HCT116 (cell line): ENCODE measurements at regions not wholly inside any gene's neighbourhood (a gene's known extent, or its start where the extent isn't known, plus 50 kb on each side); places are given as distances from the start of the nearest gene placed in this dataset.

Source experiments
- ATAC-seq: fragments of 200-7000 bp; cut with Tn5 transposase; 2 replicates; pipeline ENCODE4 v1.9.1; 2020; ENCODE audit warnings: mild to moderate bottlenecking, moderate library complexity
- BruUV-seq: library from RNA; stranded (reverse); fragments of 400-500 nt; replicated peaks from 2 replicates; lab custom pipeline; 2021; lab: Mats Ljungman, UMichigan
- CTCF ChIA-PET: fragments of 300-600 bp; sonication (Branson Sonifier 250); formaldehyde crosslinking; loops from one replicate; lab custom pipeline; 2021; ENCODE audit warnings: antibody characterized with exemption; lab: Charles Lee
- POLR2A ChIA-PET: fragments of 300-600, 350-600 bp; sonication (Branson Sonifier 250); formaldehyde crosslinking; loops from one replicate; lab custom pipeline; 2021; ENCODE audit warnings: antibody characterized with exemption; lab: Charles Lee
- RAD21 ChIA-PET, 2 experiments: fragments of 300-600 bp; sonication (Branson Sonifier 250); formaldehyde crosslinking; loops; one replicate each; lab custom pipeline; 2023; ENCODE audit warnings: low total read pairs in 2 of 2; ENCODE audit not compliant: uncharacterized antibody in 2 of 2, unreplicated experiment in 2 of 2, low non-redundant PET in 1 of 2; lab: Charles Lee
- DNase-seq: peaks from one replicate; pipeline ENCODE4 v3.0.0-alpha.2; 2010; ENCODE audit warnings: low read depth, low spot score
- H2AFZ ChIP-seq: fragments of 200-600 bp; shearing (Covaris generic), sonication (generic); 2 replicates; pipeline ENCODE4 v1.6.1; 2017; ENCODE audit warnings: low read depth, mixed run types, mixed read lengths, antibody characterized with exemption, low read length; ENCODE audit not compliant: poor library complexity, severe bottlenecking
- H3K27ac ChIP-seq: 2 replicates; pipeline ENCODE4 v1.5.1; 2012; ENCODE audit warnings: low read depth, low read length
- H3K27me3 ChIP-seq: fragments of 200-600 bp; sonication (generic); 2 replicates; pipeline ENCODE4 v1.6.1; 2016; ENCODE audit warnings: mixed run types, low read length, mixed read lengths; ENCODE audit not compliant: insufficient read depth
- H3K36me3 ChIP-seq, 2 experiments: fragments of 200-500 bp in 1 of 2; fragments of 200-600 bp in 1 of 2; sonication (Bioruptor generic) in 1 of 2; sonication (generic) in 1 of 2; 2 replicates each; pipeline versions ENCODE4 v1.5.1 to v1.6.1; 2014 to 2016; ENCODE audit warnings: low read length in 2 of 2, inconsistent platforms in 1 of 2, mixed read lengths in 1 of 2, mixed run types in 1 of 2; ENCODE audit not compliant: insufficient read depth in 2 of 2, control insufficient read depth in 1 of 2
- H3K4me1 ChIP-seq, 2 experiments: fragments of 200-600 bp in 1 of 2; sonication (generic) in 1 of 2; 2 replicates each; pipeline versions ENCODE4 v1.5.1 to v1.6.1; 2012 to 2017; ENCODE audit warnings: low read length in 2 of 2, inconsistent platforms in 1 of 2, mild to moderate bottlenecking in 1 of 2, mixed read lengths in 1 of 2, mixed run types in 1 of 2, moderate library complexity in 1 of 2; ENCODE audit not compliant: insufficient read depth in 2 of 2, control insufficient read depth in 1 of 2
- H3K4me2 ChIP-seq: fragments of 200-600 bp; sonication (generic); 2 replicates; pipeline ENCODE4 v1.6.1; 2017; ENCODE audit warnings: mixed run types, low read length, mixed read lengths
- H3K4me3 ChIP-seq, 2 experiments: fragments of 200-600 bp in 1 of 2; sonication (generic) in 1 of 2; replicated peaks in 1 of 2; 2 replicates each; pipeline ENCODE4 v1.5.1; 2011 to 2016; ENCODE audit warnings: low read length in 2 of 2, control low read depth in 1 of 2, low read depth in 1 of 2, mild to moderate bottlenecking in 1 of 2, mixed read lengths in 1 of 2, mixed run types in 1 of 2
- H3K79me2 ChIP-seq: fragments of 200-600 bp; sonication (generic); 2 replicates; pipeline ENCODE4 v1.6.1; 2017; ENCODE audit warnings: mild to moderate bottlenecking, mixed run types, low read length, moderate library complexity, mixed read lengths; ENCODE audit not compliant: insufficient read depth
- H3K9ac ChIP-seq: fragments of 200-600 bp; sonication (generic); 2 replicates; pipeline ENCODE4 v1.6.1; 2016; ENCODE audit warnings: low read length, mixed read lengths
- H3K9me2 ChIP-seq: fragments of 200-600 bp; sonication (generic), shearing (Covaris generic); 2 replicates; pipeline ENCODE4 v1.6.1; 2017; ENCODE audit warnings: mixed run types, mild to moderate bottlenecking, moderate library complexity; ENCODE audit not compliant: insufficient read depth
- H3K9me3 ChIP-seq, 2 experiments: fragments of 200-500 bp in 1 of 2; fragments of 200-600 bp in 1 of 2; sonication (Bioruptor generic) in 1 of 2; sonication (generic) in 1 of 2; 2 replicates each; pipeline ENCODE4 v1.6.1; 2014 to 2017; ENCODE audit warnings: low read length in 2 of 2, mixed read lengths in 2 of 2, inconsistent platforms in 1 of 2, low read depth in 1 of 2, mild to moderate bottlenecking in 1 of 2, mixed run types in 1 of 2, moderate library complexity in 1 of 2; ENCODE audit not compliant: control insufficient read depth in 1 of 2, insufficient read depth in 1 of 2
- H4K20me1 ChIP-seq: fragments of 200-600 bp; sonication (generic), shearing (Covaris generic); 2 replicates; pipeline ENCODE4 v1.6.1; 2017; ENCODE audit warnings: mixed run types, mild to moderate bottlenecking, moderate library complexity; ENCODE audit not compliant: insufficient read depth
- ATF3 ChIP-seq: IDR thresholded peaks from 2 replicates; pipeline ENCODE4 v1.6.1; 2012
- CTCF ChIP-seq, 3 experiments: fragments of 200-600 bp in 1 of 3; sonication (generic) in 1 of 3; IDR thresholded peaks in 2 of 3; conservative IDR thresholded peaks in 1 of 3; 2 replicates each; pipeline ENCODE4 v1.5.1; 2012 to 2017; ENCODE audit warnings: low read depth in 2 of 3, low read length in 2 of 3, antibody characterized with exemption in 1 of 3, borderline replicate concordance in 1 of 3, control low read depth in 1 of 3, mild to moderate bottlenecking in 1 of 3, mixed read lengths in 1 of 3, mixed run types in 1 of 3, moderate library complexity in 1 of 3; ENCODE audit not compliant: insufficient read depth in 1 of 3
- EZH2 ChIP-seq: fragments of 200-600 bp; sonication (generic); IDR thresholded peaks from 2 replicates; pipeline ENCODE4 v1.6.1; 2017; ENCODE audit warnings: antibody characterized with exemption, mixed run types
- FOSL1 ChIP-seq: IDR thresholded peaks from 2 replicates; pipeline ENCODE4 v1.6.1; 2012; ENCODE audit warnings: low read depth
- POLR2AphosphoS5 ChIP-seq: IDR thresholded peaks from 2 replicates; pipeline ENCODE4 v1.6.1; 2011; ENCODE audit warnings: mild to moderate bottlenecking, low read depth, low read length, moderate library complexity
- RAD21 ChIP-seq: IDR thresholded peaks from 2 replicates; pipeline ENCODE4 v1.6.1; 2012; ENCODE audit warnings: low read depth, mild to moderate bottlenecking
- SRF ChIP-seq: IDR thresholded peaks from 2 replicates; pipeline ENCODE4 v1.6.1; 2012; ENCODE audit warnings: low read depth
- ZNF274 ChIP-seq: fragments of 200-500 bp; sonication (Bioruptor generic); IDR thresholded peaks from 2 replicates; pipeline ENCODE4 v1.6.1; 2014; ENCODE audit warnings: mild to moderate bottlenecking, low read depth, low read length, inconsistent platforms
- intact Hi-C: fragments of 100-400 bp; cut with micrococcal nuclease; formaldehyde crosslinking; loops from 2 replicates; pipeline ENCODE4 v1.10.0; 2022
- TF ChIP-seq, protein P1 (sequence below): IDR thresholded peaks from 2 replicates; pipeline ENCODE4 v1.6.1; 2012; ENCODE audit warnings: low read depth

GRCh38 chr2:155022531-155022930, 324.0 kb downstream of the KCNJ3 start:
- ChIA-PET POLR2A (no interaction called here), CTCF (no interaction called here), RAD21 (no interaction called here)
- intact Hi-C loops, result no loop called here
- no peaks in the 10 kb centered on the region for H3K9me3 ChIP-seq
- H3K4me2 ChIP-seq, result no peak overlapping the region
- no TSS peak for BruUV-seq
- H3K4me3 ChIP-seq, result no peak overlapping the region
- TF ChIP-seq EZH2 (no peak), SRF (no peak)
- H3K27me3 ChIP-seq, result no peaks in the 10 kb centered on the region
- H3K4me1 ChIP-seq, result no peaks in the 10 kb centered on the region
- H2AFZ ChIP-seq, result no peak overlapping the region
- H3K9ac ChIP-seq, result no peak overlapping the region
- H3K9me2 ChIP-seq, result no peaks in the 10 kb centered on the region
- ATAC-seq (no peak), DNase-seq (no peak)
- no peak overlapping the region for H3K27ac ChIP-seq
- no peaks in the 10 kb centered on the region for H4K20me1 ChIP-seq
- H3K79me2 ChIP-seq, result no peaks in the 10 kb centered on the region
- no peaks in the 10 kb centered on the region for H3K36me3 ChIP-seq

- H3K9me3 ChIP-seq, result no peaks in the 10 kb centered on the region
- H3K4me3 ChIP-seq, result no peak overlapping the region
- no peak overlapping the region for H3K27ac ChIP-seq
- no peak for DNase-seq
- H3K9me2 ChIP-seq, result no peaks in the 10 kb centered on the region
- POLR2A ChIA-PET, result no interaction called here
- intact Hi-C loops, result no loop called here
- no peaks in the 10 kb centered on the region for H3K79me2 ChIP-seq
- H2AFZ ChIP-seq, result no peak overlapping the region
- no peaks in the 10 kb centered on the region for H3K36me3 ChIP-seq
- no peaks in the 10 kb centered on the region for H4K20me1 ChIP-seq
- ATAC-seq, result no peak
- no peak overlapping the region for H3K9ac ChIP-seq
- no peaks in the 10 kb centered on the region for H3K27me3 ChIP-seq
- TF ChIP-seq ZNF274 (no peak), ATF3 (no peak), RAD21 (no peak), CTCF (IDR thresholded peaks at IDR 0.05 in 2 of 3, conservative IDR thresholded peaks at IDR 0.05 in 1 of 3; ENCODE audit: borderline replicate concordance in 1 of 3, insufficient read depth in 1 of 3, low read depth in 2 of 3, low read length in 2 of 3) (no peak), POLR2AphosphoS5 (no peak), FOSL1 (no peak)
- TF ChIP-seq, protein P1, sequence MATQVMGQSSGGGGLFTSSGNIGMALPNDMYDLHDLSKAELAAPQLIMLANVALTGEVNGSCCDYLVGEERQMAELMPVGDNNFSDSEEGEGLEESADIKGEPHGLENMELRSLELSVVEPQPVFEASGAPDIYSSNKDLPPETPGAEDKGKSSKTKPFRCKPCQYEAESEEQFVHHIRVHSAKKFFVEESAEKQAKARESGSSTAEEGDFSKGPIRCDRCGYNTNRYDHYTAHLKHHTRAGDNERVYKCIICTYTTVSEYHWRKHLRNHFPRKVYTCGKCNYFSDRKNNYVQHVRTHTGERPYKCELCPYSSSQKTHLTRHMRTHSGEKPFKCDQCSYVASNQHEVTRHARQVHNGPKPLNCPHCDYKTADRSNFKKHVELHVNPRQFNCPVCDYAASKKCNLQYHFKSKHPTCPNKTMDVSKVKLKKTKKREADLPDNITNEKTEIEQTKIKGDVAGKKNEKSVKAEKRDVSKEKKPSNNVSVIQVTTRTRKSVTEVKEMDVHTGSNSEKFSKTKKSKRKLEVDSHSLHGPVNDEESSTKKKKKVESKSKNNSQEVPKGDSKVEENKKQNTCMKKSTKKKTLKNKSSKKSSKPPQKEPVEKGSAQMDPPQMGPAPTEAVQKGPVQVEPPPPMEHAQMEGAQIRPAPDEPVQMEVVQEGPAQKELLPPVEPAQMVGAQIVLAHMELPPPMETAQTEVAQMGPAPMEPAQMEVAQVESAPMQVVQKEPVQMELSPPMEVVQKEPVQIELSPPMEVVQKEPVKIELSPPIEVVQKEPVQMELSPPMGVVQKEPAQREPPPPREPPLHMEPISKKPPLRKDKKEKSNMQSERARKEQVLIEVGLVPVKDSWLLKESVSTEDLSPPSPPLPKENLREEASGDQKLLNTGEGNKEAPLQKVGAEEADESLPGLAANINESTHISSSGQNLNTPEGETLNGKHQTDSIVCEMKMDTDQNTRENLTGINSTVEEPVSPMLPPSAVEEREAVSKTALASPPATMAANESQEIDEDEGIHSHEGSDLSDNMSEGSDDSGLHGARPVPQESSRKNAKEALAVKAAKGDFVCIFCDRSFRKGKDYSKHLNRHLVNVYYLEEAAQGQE, result no peak
- H3K4me1 ChIP-seq, result no peaks in the 10 kb centered on the region
- RAD21 ChIA-PET, result no interaction called here
- CTCF ChIA-PET, result no interaction called here
- BruUV-seq, result no TSS peak
- H3K4me2 ChIP-seq, result no peak overlapping the region
These were observed 323.1 kb downstream of the KCNJ3 start for GRCh38 chr2:155021618-155022017.
